ENCODE measurements at regions not wholly inside any gene's neighbourhood (a gene's known extent, or its start where the extent isn't known, plus 50 kb on each side); places are given as distances from the start of the nearest gene placed in this dataset.

GRCh38 chr5:25009063-25009462 is 364.3 kb upstream of the CDH10 start:
- Mint-ChIP-seq H3K4me1 (no peaks in the 10 kb centered on the region), H3K9me3 (peaks cover 1 to 28% (median 10%) of the 10 kb centered on the region in 11 donors), H3K36me3 (no peaks in the 10 kb centered on the region), H3K4me3 (no peak overlapping the region), H3K27me3 (no peaks in the 10 kb centered on the region), H3K27ac (no peak overlapping the region)
- no peak overlapping the region for H3K4me3 ChIP-seq (ENCODE audit: low read length)
- ATAC-seq = no peak
- DNase-seq = no peak
- ChIA-PET CTCF (no interaction called here), POLR2A (no interaction called here)
- peaks cover 0 to 3% (median 0%) of the 10 kb centered on the region in 3 experiments for H3K9me3 ChIP-seq (ENCODE audit: control insufficient read depth in 2 of 3, low read length in 3 of 3)
- H3K27ac ChIP-seq (ENCODE audit: low read depth, low read length) = no peak overlapping the region
- intact Hi-C loops (cut with micrococcal nuclease) = no loop called here
- H3K4me1 ChIP-seq (ENCODE audit: control insufficient read depth in 2 of 2, insufficient read depth in 2 of 2, low read length in 2 of 2) = no peaks in the 10 kb centered on the region
- no peaks in the 10 kb centered on the region for H3K36me3 ChIP-seq (ENCODE audit: control insufficient read depth in 2 of 3, insufficient read depth in 3 of 3, low read length in 3 of 3)
- no peaks in the 10 kb centered on the region for H3K27me3 ChIP-seq (ENCODE audit: control insufficient read depth in 2 of 2, insufficient read depth in 2 of 2, low read length in 2 of 2)

- CTCF ChIA-PET = no interaction called here
- H3K4me1 Mint-ChIP-seq = no peaks in the 10 kb centered on the region
- POLR2A ChIA-PET = no interaction called here
- H3K9me3 Mint-ChIP-seq = peaks cover 3 to 21% (median 10%) of the 10 kb centered on the region in 11 donors
- Histone ChIP-seq H3K27ac (ENCODE audit: low read depth, low read length) (no peak overlapping the region), H3K36me3 (ENCODE audit: control insufficient read depth in 2 of 3, insufficient read depth in 3 of 3, low read length in 3 of 3) (no peaks in the 10 kb centered on the region), H3K9me3 (ENCODE audit: control insufficient read depth in 2 of 3, low read length in 3 of 3) (peaks cover 0 to 3% (median 0%) of the 10 kb centered on the region in 3 experiments), H3K4me3 (ENCODE audit: low read length) (no peak overlapping the region), H3K4me1 (ENCODE audit: control insufficient read depth in 2 of 2, insufficient read depth in 2 of 2, low read length in 2 of 2) (no peaks in the 10 kb centered on the region), H3K27me3 (ENCODE audit: control insufficient read depth in 2 of 2, insufficient read depth in 2 of 2, low read length in 2 of 2) (no peaks in the 10 kb centered on the region)
- H3K36me3 Mint-ChIP-seq = no peaks in the 10 kb centered on the region
- intact Hi-C loops (cut with micrococcal nuclease) = no loop called here
- ATAC-seq (no peak), DNase-seq (no peak)
- no peaks in the 10 kb centered on the region for H3K27me3 Mint-ChIP-seq
- no peak overlapping the region for H3K27ac Mint-ChIP-seq
- no peak overlapping the region for H3K4me3 Mint-ChIP-seq
Measured at GRCh38 chr5:25006734-25007133, 362.0 kb upstream of the CDH10 start.

- ATAC-seq (no peak), DNase-seq (no peak)
- ChIA-PET POLR2A (no interaction called here), CTCF (no interaction called here)
- Mint-ChIP-seq H3K9me3 (peaks cover 3 to 21% (median 10%) of the 10 kb centered on the region in 11 donors), H3K36me3 (no peaks in the 10 kb centered on the region), H3K27ac (no peak overlapping the region), H3K4me3 (no peak overlapping the region), H3K4me1 (no peaks in the 10 kb centered on the region), H3K27me3 (no peaks in the 10 kb centered on the region)
- Histone ChIP-seq H3K36me3 (ENCODE audit: control insufficient read depth in 2 of 3, insufficient read depth in 3 of 3, low read length in 3 of 3) (no peaks in the 10 kb centered on the region), H3K27ac (ENCODE audit: low read depth, low read length) (no peak overlapping the region), H3K4me3 (ENCODE audit: low read length) (no peak overlapping the region), H3K4me1 (ENCODE audit: control insufficient read depth in 2 of 2, insufficient read depth in 2 of 2, low read length in 2 of 2) (no peaks in the 10 kb centered on the region), H3K9me3 (ENCODE audit: control insufficient read depth in 2 of 3, low read length in 3 of 3) (peaks cover 0 to 3% (median 0%) of the 10 kb centered on the region in 3 experiments), H3K27me3 (ENCODE audit: control insufficient read depth in 2 of 2, insufficient read depth in 2 of 2, low read length in 2 of 2) (no peaks in the 10 kb centered on the region)
- intact Hi-C loops (cut with micrococcal nuclease) = no loop called here
Measured at GRCh38 chr5:25006237-25006636, 361.5 kb upstream of the CDH10 start.

GRCh38 chr5:25005431-25005830 is 360.7 kb upstream of the CDH10 start:
- no peaks in the 10 kb centered on the region for H3K36me3 Mint-ChIP-seq
- peaks cover 3 to 17% (median 5%) of the 10 kb centered on the region in 11 donors for H3K9me3 Mint-ChIP-seq
- H3K27ac ChIP-seq (ENCODE audit: low read depth, low read length) = no peak overlapping the region
- no peaks in the 10 kb centered on the region for H3K27me3 Mint-ChIP-seq
- no peaks in the 10 kb centered on the region for H3K36me3 ChIP-seq (ENCODE audit: control insufficient read depth in 2 of 3, insufficient read depth in 3 of 3, low read length in 3 of 3)
- ATAC-seq = no peak
- no peaks in the 10 kb centered on the region for H3K27me3 ChIP-seq (ENCODE audit: control insufficient read depth in 2 of 2, insufficient read depth in 2 of 2, low read length in 2 of 2)
- ChIA-PET POLR2A (no interaction called here), CTCF (no interaction called here)
- no peak overlapping the region for H3K4me3 Mint-ChIP-seq
- peaks cover 0 to 3% (median 0%) of the 10 kb centered on the region in 3 experiments for H3K9me3 ChIP-seq (ENCODE audit: control insufficient read depth in 2 of 3, low read length in 3 of 3)
- no peak overlapping the region for H3K27ac Mint-ChIP-seq
- H3K4me1 Mint-ChIP-seq = no peaks in the 10 kb centered on the region
- intact Hi-C loops (cut with micrococcal nuclease) = no loop called here
- no peak overlapping the region for H3K4me3 ChIP-seq (ENCODE audit: low read length)
- no peak for DNase-seq
- no peaks in the 10 kb centered on the region for H3K4me1 ChIP-seq (ENCODE audit: control insufficient read depth in 2 of 2, insufficient read depth in 2 of 2, low read length in 2 of 2)

- Histone ChIP-seq H3K4me1 (ENCODE audit: control insufficient read depth in 2 of 2, insufficient read depth in 2 of 2, low read length in 2 of 2) (no peaks in the 10 kb centered on the region), H3K27me3 (ENCODE audit: control insufficient read depth in 2 of 2, insufficient read depth in 2 of 2, low read length in 2 of 2) (no peaks in the 10 kb centered on the region), H3K36me3 (ENCODE audit: control insufficient read depth in 2 of 3, insufficient read depth in 3 of 3, low read length in 3 of 3) (no peaks in the 10 kb centered on the region), H3K9me3 (ENCODE audit: control insufficient read depth in 2 of 3, low read length in 3 of 3) (peaks cover 0 to 5% (median 0%) of the 10 kb centered on the region in 3 experiments), H3K27ac (ENCODE audit: low read depth, low read length) (no peak overlapping the region), H3K4me3 (ENCODE audit: low read length) (no peak overlapping the region)
- CTCF ChIA-PET = no interaction called here
- Mint-ChIP-seq H3K9me3 (peaks cover 0 to 19% (median 5%) of the 10 kb centered on the region in 11 donors), H3K4me1 (no peaks in the 10 kb centered on the region), H3K4me3 (no peak overlapping the region), H3K27me3 (no peaks in the 10 kb centered on the region), H3K27ac (no peak overlapping the region), H3K36me3 (no peaks in the 10 kb centered on the region)
- ATAC-seq (no peak), DNase-seq (no peak)
- POLR2A ChIA-PET = no interaction called here
- intact Hi-C loops (cut with micrococcal nuclease) = no loop called here
Measured at GRCh38 chr5:25002371-25002770, 357.6 kb upstream of the CDH10 start.

GRCh38 chr5:24999732-25000131 is 355.0 kb upstream of the CDH10 start:
- peaks cover 0 to 5% (median 0%) of the 10 kb centered on the region in 3 experiments for H3K9me3 ChIP-seq (ENCODE audit: control insufficient read depth in 2 of 3, low read length in 3 of 3)
- Mint-ChIP-seq H3K27ac (no peak overlapping the region), H3K4me1 (no peaks in the 10 kb centered on the region), H3K27me3 (no peaks in the 10 kb centered on the region), H3K36me3 (no peaks in the 10 kb centered on the region), H3K9me3 (peaks cover 3 to 31% (median 9%) of the 10 kb centered on the region in 11 donors), H3K4me3 (no peak overlapping the region)
- no peak overlapping the region for H3K27ac ChIP-seq (ENCODE audit: low read depth, low read length)
- H3K4me1 ChIP-seq (ENCODE audit: control insufficient read depth in 2 of 2, insufficient read depth in 2 of 2, low read length in 2 of 2) = no peaks in the 10 kb centered on the region
- POLR2A ChIA-PET = no interaction called here
- H3K36me3 ChIP-seq (ENCODE audit: control insufficient read depth in 2 of 3, insufficient read depth in 3 of 3, low read length in 3 of 3) = no peaks in the 10 kb centered on the region
- no peak for DNase-seq
- no peak for ATAC-seq
- CTCF ChIA-PET = no interaction called here
- intact Hi-C loops (cut with micrococcal nuclease) = no loop called here
- no peaks in the 10 kb centered on the region for H3K27me3 ChIP-seq (ENCODE audit: control insufficient read depth in 2 of 2, insufficient read depth in 2 of 2, low read length in 2 of 2)
- H3K4me3 ChIP-seq (ENCODE audit: low read length) = no peak overlapping the region

- no peak for DNase-seq
- Histone ChIP-seq H3K4me3 (ENCODE audit: low read length) (no peak overlapping the region), H3K27me3 (ENCODE audit: control insufficient read depth in 2 of 2, insufficient read depth in 2 of 2, low read length in 2 of 2) (no peaks in the 10 kb centered on the region), H3K9me3 (ENCODE audit: control insufficient read depth in 2 of 3, low read length in 3 of 3) (peaks cover 0 to 5% (median 0%) of the 10 kb centered on the region in 3 experiments), H3K36me3 (ENCODE audit: control insufficient read depth in 2 of 3, insufficient read depth in 3 of 3, low read length in 3 of 3) (no peaks in the 10 kb centered on the region), H3K27ac (ENCODE audit: low read depth, low read length) (no peak overlapping the region), H3K4me1 (ENCODE audit: control insufficient read depth in 2 of 2, insufficient read depth in 2 of 2, low read length in 2 of 2) (no peaks in the 10 kb centered on the region)
- intact Hi-C loops (cut with micrococcal nuclease) = no loop called here
- Mint-ChIP-seq H3K27me3 (no peaks in the 10 kb centered on the region), H3K27ac (no peak overlapping the region), H3K9me3 (peaks cover 3 to 34% (median 11%) of the 10 kb centered on the region in 11 donors), H3K4me3 (no peak overlapping the region), H3K36me3 (no peaks in the 10 kb centered on the region), H3K4me1 (no peaks in the 10 kb centered on the region)
- POLR2A ChIA-PET = no interaction called here
- ATAC-seq = no peak
- CTCF ChIA-PET = no interaction called here
Measured at GRCh38 chr5:24998641-24999040, 353.9 kb upstream of the CDH10 start.

Data from naive thymus-derived CD4-positive, alpha-beta T cell (primary cell).